CD4-positive, alpha-beta memory T cell (primary cell): ENCODE measurements at regions not wholly inside any gene's neighbourhood (a gene's known extent, or its start where the extent isn't known, plus 50 kb on each side); places are given as distances from the start of the nearest gene placed in this dataset.

ENCODE experiments used
- CTCF ChIA-PET: fragments of 350-600 bp; sonication (Branson Sonifier 250); formaldehyde crosslinking; loops from one replicate; lab custom pipeline; 2021; ENCODE audit warnings: inconsistent platforms; ENCODE audit not compliant: partially characterized antibody; lab: Charles Lee
- POLR2A ChIA-PET: fragments of 350-600 bp; sonication (Branson Sonifier 250); formaldehyde crosslinking; loops from one replicate; lab custom pipeline; 2021; ENCODE audit not compliant: partially characterized antibody; lab: Charles Lee
- DNase-seq, 5 donors: peaks; one replicate each; pipeline versions ENCODE4 v3.0.0 to v3.0.0-alpha.2; 2020 to 2022; ENCODE audit warnings: mixed read lengths in 1 of 5
- H3K27ac ChIP-seq: one replicate; pipeline ENCODE4 v1.7.0; 2013; ENCODE audit warnings: low read depth, low read length
- H3K27me3 ChIP-seq: 2 replicates; pipeline ENCODE4 v1.7.0; 2013; ENCODE audit warnings: mild to moderate bottlenecking, low read length, moderate library complexity; ENCODE audit not compliant: insufficient read depth
- H3K36me3 ChIP-seq: 2 replicates; pipeline ENCODE4 v1.7.0; 2013; ENCODE audit warnings: mild to moderate bottlenecking, low read length, moderate library complexity; ENCODE audit not compliant: insufficient read depth
- H3K4me1 ChIP-seq: 2 replicates; pipeline ENCODE4 v1.7.0; 2013; ENCODE audit warnings: mild to moderate bottlenecking, low read length, moderate library complexity; ENCODE audit not compliant: insufficient read depth
- H3K4me3 ChIP-seq, 2 donors: one replicate each; pipeline ENCODE4 v1.7.0; 2013; ENCODE audit warnings: low read length in 2 of 2, mild to moderate bottlenecking in 1 of 2
- H3K9me3 ChIP-seq, 2 donors: one replicate each; pipeline ENCODE4 v1.7.0; 2013; ENCODE audit warnings: low read length in 2 of 2, control low read depth in 1 of 2; ENCODE audit not compliant: control insufficient read depth in 1 of 2
- H3K27ac Mint-ChIP-seq, 7 donors: one replicate each; pipeline ENCODE4 v1.8.0; 2020 to 2021; ENCODE audit warnings: mixed read lengths in 7 of 7, mild to moderate bottlenecking in 6 of 7, inconsistent platforms in 3 of 7, moderate library complexity in 3 of 7
- H3K27me3 Mint-ChIP-seq, 2 donors: one replicate each; pipeline ENCODE4 v1.8.0; 2020 to 2021; ENCODE audit warnings: mixed read lengths in 2 of 2
- H3K36me3 Mint-ChIP-seq, 2 donors: one replicate each; pipeline ENCODE4 v1.8.0; 2020 to 2021; ENCODE audit warnings: mixed read lengths in 2 of 2, inconsistent platforms in 1 of 2, mild to moderate bottlenecking in 1 of 2
- H3K4me1 Mint-ChIP-seq, 4 donors: one replicate each; pipeline ENCODE4 v1.8.0; 2020 to 2021; ENCODE audit warnings: mixed read lengths in 4 of 4, mild to moderate bottlenecking in 1 of 4
- H3K4me3 Mint-ChIP-seq, 8 donors: one replicate each; pipeline ENCODE4 v1.8.0; 2020 to 2021; ENCODE audit warnings: mixed read lengths in 8 of 8, mild to moderate bottlenecking in 7 of 8, moderate library complexity in 6 of 8, inconsistent platforms in 3 of 8
- H3K9me3 Mint-ChIP-seq, 8 donors: one replicate each; pipeline ENCODE4 v1.8.0; 2020 to 2021; ENCODE audit warnings: mixed read lengths in 8 of 8, mild to moderate bottlenecking in 5 of 8, inconsistent platforms in 3 of 8, moderate library complexity in 1 of 8
- intact Hi-C: fragments of 100-400 bp; cut with micrococcal nuclease; formaldehyde crosslinking; loops from one replicate; pipeline ENCODE4 v1.15.1; 2023

GRCh38 chr15:81068516-81068915 lies 65.6 kb upstream of the CFAP161 start:
- Histone ChIP-seq H3K27me3 (no peaks in the 10 kb centered on the region), H3K27ac (no peak overlapping the region), H3K36me3 (no peaks in the 10 kb centered on the region), H3K4me3 (no peak overlapping the region), H3K9me3 (no peaks in the 10 kb centered on the region), H3K4me1 (no peaks in the 10 kb centered on the region)
- Mint-ChIP-seq H3K27ac (no peak overlapping the region), H3K4me3 (no peak overlapping the region), H3K4me1 (no peaks in the 10 kb centered on the region), H3K9me3 (peaks cover 0 to 3% (median 0%) of the 10 kb centered on the region in 8 donors), H3K27me3 (peaks cover 1 to 8% of the 10 kb centered on the region in 2 donors), H3K36me3 (peaks cover 0 to 4% of the 10 kb centered on the region in 2 donors)
- CTCF ChIA-PET: no interaction called here
- POLR2A ChIA-PET: no interaction called here
- DNase-seq: no peak
- intact Hi-C loops: no loop called here

- Histone ChIP-seq H3K27ac (no peak overlapping the region), H3K27me3 (no peaks in the 10 kb centered on the region), H3K4me3 (no peak overlapping the region), H3K9me3 (no peaks in the 10 kb centered on the region), H3K36me3 (no peaks in the 10 kb centered on the region), H3K4me1 (no peaks in the 10 kb centered on the region)
- Mint-ChIP-seq H3K4me1 (no peaks in the 10 kb centered on the region), H3K27me3 (peaks cover 1 to 8% of the 10 kb centered on the region in 2 donors), H3K9me3 (peaks cover 0 to 3% (median 0%) of the 10 kb centered on the region in 8 donors), H3K27ac (no peak overlapping the region), H3K4me3 (no peak overlapping the region), H3K36me3 (peaks cover 0 to 4% of the 10 kb centered on the region in 2 donors)
- ChIA-PET POLR2A (no interaction called here), CTCF (no interaction called here)
- intact Hi-C loops: no loop called here
- DNase-seq: no peak
These were observed 64.7 kb upstream of the CFAP161 start for GRCh38 chr15:81069356-81069755.

- peaks cover 0 to 4% of the 10 kb centered on the region in 2 donors for H3K36me3 Mint-ChIP-seq
- intact Hi-C loops: no loop called here
- peaks cover 0 to 3% (median 0%) of the 10 kb centered on the region in 8 donors for H3K9me3 Mint-ChIP-seq
- no peak overlapping the region for H3K4me3 Mint-ChIP-seq
- CTCF ChIA-PET: no interaction called here
- peaks cover 1 to 8% of the 10 kb centered on the region in 2 donors for H3K27me3 Mint-ChIP-seq
- Histone ChIP-seq H3K27me3 (no peaks in the 10 kb centered on the region), H3K9me3 (no peaks in the 10 kb centered on the region), H3K36me3 (no peaks in the 10 kb centered on the region), H3K27ac (no peak overlapping the region), H3K4me1 (no peaks in the 10 kb centered on the region), H3K4me3 (no peak overlapping the region)
- POLR2A ChIA-PET: no interaction called here
- no peak for DNase-seq
- H3K4me1 Mint-ChIP-seq: no peaks in the 10 kb centered on the region
- peak overlapping the region in 1 of 7 donors; percentile 37 for H3K27ac Mint-ChIP-seq
These were observed 64.2 kb upstream of the CFAP161 start for GRCh38 chr15:81069909-81070308.

DNA sequence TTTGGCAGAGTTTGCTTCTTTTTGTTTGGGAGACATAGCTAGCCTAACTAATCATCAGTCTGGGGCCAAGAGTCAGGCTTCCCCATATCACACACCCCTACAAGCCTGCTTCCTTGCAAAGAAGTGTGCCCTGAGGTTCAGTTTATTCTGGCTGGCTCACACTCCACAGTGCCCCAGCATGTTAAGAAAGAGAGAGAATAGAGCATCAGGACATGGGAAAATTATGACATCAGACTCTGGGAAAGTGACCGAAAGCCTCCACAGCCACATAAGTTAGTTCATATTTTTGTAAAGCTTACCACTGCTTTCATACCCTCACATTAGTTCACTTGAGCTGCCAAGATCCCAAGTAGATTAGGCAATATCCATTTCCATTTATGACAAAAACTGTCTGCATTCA lies 63.0 kb upstream of the CFAP161 start:
- no peaks in the 10 kb centered on the region for H3K9me3 ChIP-seq
- no peak overlapping the region for H3K4me3 Mint-ChIP-seq
- H3K4me3 ChIP-seq: no peak overlapping the region
- ChIA-PET CTCF (no interaction called here), POLR2A (no interaction called here)
- H3K9me3 Mint-ChIP-seq: peaks cover 0 to 3% (median 0%) of the 10 kb centered on the region in 8 donors
- no peaks in the 10 kb centered on the region for H3K4me1 Mint-ChIP-seq
- no peaks in the 10 kb centered on the region for H3K36me3 ChIP-seq
- peaks cover 0 to 4% of the 10 kb centered on the region in 2 donors for H3K36me3 Mint-ChIP-seq
- no peaks in the 10 kb centered on the region for H3K4me1 ChIP-seq
- H3K27me3 Mint-ChIP-seq: peaks cover 1 to 8% of the 10 kb centered on the region in 2 donors
- no peak overlapping the region for H3K27ac ChIP-seq
- no peak for DNase-seq
- H3K27ac Mint-ChIP-seq: no peak overlapping the region
- H3K27me3 ChIP-seq: no peaks in the 10 kb centered on the region
- intact Hi-C loops: no loop called here

- Mint-ChIP-seq H3K4me1 (no peaks in the 10 kb centered on the region), H3K9me3 (peaks cover 0 to 3% (median 0%) of the 10 kb centered on the region in 8 donors), H3K36me3 (peaks cover 0 to 4% of the 10 kb centered on the region in 2 donors), H3K27ac (no peak overlapping the region), H3K4me3 (no peak overlapping the region), H3K27me3 (peaks cover 1 to 8% of the 10 kb centered on the region in 2 donors)
- ChIA-PET CTCF (no interaction called here), POLR2A (no interaction called here)
- no peak overlapping the region for H3K27ac ChIP-seq
- no peaks in the 10 kb centered on the region for H3K36me3 ChIP-seq
- DNase-seq: no peak
- intact Hi-C loops: no loop called here
- H3K9me3 ChIP-seq: no peaks in the 10 kb centered on the region
- no peaks in the 10 kb centered on the region for H3K4me1 ChIP-seq
- no peak overlapping the region for H3K4me3 ChIP-seq
- no peaks in the 10 kb centered on the region for H3K27me3 ChIP-seq
These were observed 62.4 kb upstream of the CFAP161 start for GRCh38 chr15:81071705-81072104.

GRCh38 chr15:81072551-81072950 lies 61.5 kb upstream of the CFAP161 start:
- ChIA-PET CTCF (no interaction called here), POLR2A (no interaction called here)
- Mint-ChIP-seq H3K27me3 (peaks cover 1 to 8% of the 10 kb centered on the region in 2 donors), H3K36me3 (peaks cover 0 to 4% of the 10 kb centered on the region in 2 donors), H3K4me1 (no peaks in the 10 kb centered on the region), H3K27ac (no peak overlapping the region), H3K9me3 (peaks cover 0 to 3% (median under 1%) of the 10 kb centered on the region in 8 donors), H3K4me3 (no peak overlapping the region)
- Histone ChIP-seq H3K9me3 (no peaks in the 10 kb centered on the region), H3K27me3 (no peaks in the 10 kb centered on the region), H3K4me3 (no peak overlapping the region), H3K27ac (no peak overlapping the region), H3K4me1 (no peaks in the 10 kb centered on the region), H3K36me3 (no peaks in the 10 kb centered on the region)
- no peak for DNase-seq
- intact Hi-C loops: no loop called here

DNA sequence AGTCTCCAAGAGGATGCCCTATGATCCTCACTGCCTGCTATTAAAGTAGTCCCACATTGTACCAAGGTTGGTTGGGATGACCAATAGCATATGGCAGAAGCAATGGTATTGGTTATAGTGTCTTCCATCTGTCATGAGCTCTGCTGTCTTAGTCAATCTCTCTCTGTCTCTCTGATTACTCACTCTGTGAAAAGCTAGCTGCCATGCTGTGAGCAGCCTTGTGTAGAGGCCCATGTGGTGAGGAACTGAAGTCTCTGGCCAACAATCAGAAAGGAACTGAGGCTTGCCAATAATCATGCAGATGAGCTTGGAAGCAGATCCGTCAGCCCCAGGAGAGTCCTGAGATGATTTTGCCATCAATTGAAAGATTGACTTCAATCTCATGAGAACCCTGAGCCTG lies 60.3 kb upstream of the CFAP161 start:
- H3K4me3 ChIP-seq: no peak overlapping the region
- Mint-ChIP-seq H3K27ac (no peak overlapping the region), H3K4me1 (no peaks in the 10 kb centered on the region), H3K27me3 (peaks cover 1 to 8% of the 10 kb centered on the region in 2 donors), H3K9me3 (peaks cover 0 to 3% (median 1%) of the 10 kb centered on the region in 8 donors), H3K4me3 (no peak overlapping the region), H3K36me3 (peaks cover 0 to 4% of the 10 kb centered on the region in 2 donors)
- CTCF ChIA-PET: no interaction called here
- POLR2A ChIA-PET: no interaction called here
- H3K27me3 ChIP-seq: no peaks in the 10 kb centered on the region
- DNase-seq: no peak
- no peaks in the 10 kb centered on the region for H3K36me3 ChIP-seq
- intact Hi-C loops: no loop called here
- H3K27ac ChIP-seq: no peak overlapping the region
- no peaks in the 10 kb centered on the region for H3K4me1 ChIP-seq
- H3K9me3 ChIP-seq: no peaks in the 10 kb centered on the region

DNA sequence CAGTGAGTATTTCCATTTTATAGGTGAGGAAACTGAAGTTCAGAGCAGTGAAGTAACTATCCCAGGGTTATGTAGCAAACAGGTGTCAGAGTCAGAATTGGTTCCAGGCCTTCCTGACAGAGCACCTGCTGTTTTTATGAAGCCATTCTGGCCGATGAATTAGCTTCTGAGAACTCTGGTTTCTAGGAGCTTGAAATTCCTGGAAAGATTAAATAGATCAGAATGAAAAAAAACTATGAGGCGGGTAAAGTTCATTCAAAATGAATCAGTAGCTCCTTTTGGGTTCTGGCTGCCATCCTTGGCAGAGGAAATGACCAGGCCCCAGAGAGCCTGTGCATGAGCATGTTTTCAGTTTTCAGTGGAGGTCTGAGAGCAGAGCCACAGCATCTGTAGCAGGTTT lies 59.3 kb upstream of the CFAP161 start:
- intact Hi-C loops: no loop called here
- H3K4me3 ChIP-seq: no peak overlapping the region
- H3K27ac ChIP-seq: no peak overlapping the region
- no peaks in the 10 kb centered on the region for H3K27me3 ChIP-seq
- Mint-ChIP-seq H3K4me1 (no peaks in the 10 kb centered on the region), H3K9me3 (peaks cover 0 to 5% (median 1%) of the 10 kb centered on the region in 8 donors), H3K36me3 (no peaks in the 10 kb centered on the region), H3K4me3 (no peak overlapping the region), H3K27ac (no peak overlapping the region), H3K27me3 (peaks cover 0 to 2% of the 10 kb centered on the region in 2 donors)
- no peaks in the 10 kb centered on the region for H3K36me3 ChIP-seq
- ChIA-PET POLR2A (no interaction called here), CTCF (no interaction called here)
- no peaks in the 10 kb centered on the region for H3K9me3 ChIP-seq
- DNase-seq: no peak
- H3K4me1 ChIP-seq: no peaks in the 10 kb centered on the region
